BE2C (cell line): ENCODE measurements at regions not wholly inside any gene's neighbourhood (a gene's known extent, or its start where the extent isn't known, plus 50 kb on each side); places are given as distances from the start of the nearest gene placed in this dataset.
A peak's percentile ranks its signal among the peaks of the same experiment; 100 is the strongest.

ENCODE experiments used
- DNase-seq: peaks from one replicate; pipeline ENCODE4 v3.0.0-alpha.2; 2020
- H3K27me3 ChIP-seq: fragments of 250-450 bp; sonication (Bioruptor Pico); 2 replicates; pipeline ENCODE4 v1.5.1; 2020; ENCODE audit warnings: mild to moderate bottlenecking
- H3K36me3 ChIP-seq: fragments of 250-450 bp; sonication (Bioruptor Pico); 2 replicates; pipeline ENCODE4 v1.5.1; 2020; ENCODE audit warnings: mild to moderate bottlenecking
- H3K4me1 ChIP-seq: fragments of 250-450 bp; sonication (Bioruptor Pico); 2 replicates; pipeline ENCODE4 v1.5.1; 2020
- H3K4me3 ChIP-seq: 2 replicates; pipeline ENCODE4 v1.5.1; 2011; ENCODE audit warnings: low read depth, low read length
- H3K9me3 ChIP-seq: fragments of 250-450 bp; sonication (Bioruptor Pico); 2 replicates; pipeline ENCODE4 v1.5.1; 2020
- CTCF ChIP-seq: IDR thresholded peaks from 2 replicates; pipeline ENCODE4 v1.5.1; 2012; ENCODE audit warnings: mild to moderate bottlenecking, low read depth, low read length

DNA sequence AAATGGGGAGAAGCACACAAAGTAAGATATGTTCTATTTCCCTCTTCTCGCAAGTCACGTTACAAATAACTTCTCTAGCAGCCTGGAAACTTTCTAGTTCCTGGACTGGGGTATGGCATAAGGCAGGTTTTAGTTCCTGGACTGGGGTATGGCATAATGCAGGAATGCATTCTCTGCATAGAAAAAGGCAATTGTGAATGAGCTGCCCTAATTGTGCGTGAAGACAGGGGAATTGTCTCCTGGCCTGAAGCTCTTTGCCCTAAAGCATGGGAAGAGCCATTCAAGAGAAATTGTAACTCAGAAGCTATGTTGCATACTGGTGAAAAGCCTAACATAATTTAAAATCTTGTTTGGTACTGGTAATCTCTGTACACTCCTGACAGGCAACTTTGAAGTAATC, 54.3 kb upstream of the CBLB start:
- no peaks in the 10 kb centered on the region for H3K27me3 ChIP-seq
- no peaks in the 10 kb centered on the region for H3K36me3 ChIP-seq
- no peak for DNase-seq
- H3K9me3 ChIP-seq: no peaks in the 10 kb centered on the region
- no peak overlapping the region for H3K4me3 ChIP-seq
- no peaks in the 10 kb centered on the region for H3K4me1 ChIP-seq
- no peak for TF ChIP-seq CTCF

- Histone ChIP-seq H3K4me1 (no peaks in the 10 kb centered on the region), H3K9me3 (no peaks in the 10 kb centered on the region), H3K4me3 (no peak overlapping the region), H3K36me3 (no peaks in the 10 kb centered on the region), H3K27me3 (no peaks in the 10 kb centered on the region)
- no peak for TF ChIP-seq CTCF
- DNase-seq: no peak
These were observed 58.9 kb upstream of the CBLB start for GRCh38 chr3:105927741-105928140.

DNA sequence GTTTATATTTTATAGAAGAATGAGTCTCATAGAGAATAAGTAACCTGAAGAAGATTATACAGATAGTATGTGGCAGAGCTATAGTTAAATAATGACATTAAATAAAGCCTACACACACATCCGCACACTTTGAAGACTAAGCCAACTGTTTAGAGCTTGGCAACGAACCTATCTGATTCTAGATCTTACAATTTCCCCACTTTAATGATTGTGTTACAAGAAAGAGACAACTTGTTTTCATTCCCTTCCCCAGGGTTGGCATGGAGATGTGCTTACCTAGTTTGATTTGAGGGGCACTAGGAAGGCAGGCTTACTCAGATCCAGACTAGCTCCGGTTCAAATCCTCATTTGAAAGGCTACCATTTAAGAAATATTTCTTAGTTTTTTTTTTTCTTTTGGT, 61.9 kb upstream of the CBLB start:
- H3K4me3 ChIP-seq: no peak overlapping the region
- DNase-seq: no peak
- no peaks in the 10 kb centered on the region for H3K9me3 ChIP-seq
- H3K36me3 ChIP-seq: no peaks in the 10 kb centered on the region
- TF ChIP-seq CTCF: no peak
- H3K27me3 ChIP-seq: no peaks in the 10 kb centered on the region
- H3K4me1 ChIP-seq: peaks cover 3% of the 10 kb centered on the region; the same call in 1 of the 2 replicates

DNA sequence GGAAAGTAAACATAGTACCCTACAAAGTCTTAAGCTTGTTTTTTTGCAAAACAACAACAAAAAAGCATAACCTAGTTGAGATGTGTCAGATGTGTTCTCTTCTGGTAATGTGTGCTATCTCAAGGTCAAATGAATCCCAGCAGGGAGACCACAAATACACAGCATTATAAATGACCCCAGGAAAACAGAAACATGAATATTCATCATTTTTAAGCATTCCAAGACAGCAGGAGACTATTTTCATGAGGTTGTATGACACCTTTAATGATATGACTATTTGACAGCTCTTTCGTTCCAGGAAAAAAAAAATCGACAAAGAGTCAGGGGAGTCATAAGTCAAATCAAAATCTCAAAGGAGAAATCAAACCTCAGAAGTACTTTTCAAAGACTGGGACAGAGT, 62.7 kb upstream of the CBLB start:
- peaks cover 3% of the 10 kb centered on the region; the same call in 1 of the 2 replicates for H3K4me1 ChIP-seq
- no peaks in the 10 kb centered on the region for H3K36me3 ChIP-seq
- no peaks in the 10 kb centered on the region for H3K9me3 ChIP-seq
- no peak for DNase-seq
- H3K27me3 ChIP-seq: no peaks in the 10 kb centered on the region
- H3K4me3 ChIP-seq: no peak overlapping the region
- TF ChIP-seq CTCF: no peak

- H3K4me3 ChIP-seq: no peak overlapping the region
- H3K4me1 ChIP-seq: peaks cover 3% of the 10 kb centered on the region; the same call in 1 of the 2 replicates
- H3K36me3 ChIP-seq: no peaks in the 10 kb centered on the region
- no peaks in the 10 kb centered on the region for H3K9me3 ChIP-seq
- H3K27me3 ChIP-seq: no peaks in the 10 kb centered on the region
- DNase-seq: no peak
- TF ChIP-seq CTCF: no peak
These were observed 65.1 kb upstream of the CBLB start for GRCh38 chr3:105933871-105934270.

- Histone ChIP-seq H3K9me3 (no peaks in the 10 kb centered on the region), H3K4me3 (peak overlapping the region; percentile 23; the same call in 1 of the 2 replicates), H3K4me1 (peaks cover 3% of the 10 kb centered on the region; the same call in 1 of the 2 replicates), H3K27me3 (no peaks in the 10 kb centered on the region), H3K36me3 (no peaks in the 10 kb centered on the region)
- peak; percentile 15 for DNase-seq
- no peak for TF ChIP-seq CTCF
These were observed 69.3 kb upstream of the CBLB start for GRCh38 chr3:105938101-105938500.
